OCI-M1 (cell line): ENCODE measurements at regions not wholly inside any gene's neighbourhood (a gene's known extent, or its start where the extent isn't known, plus 50 kb on each side); places are given as distances from the start of the nearest gene placed in this dataset.

ENCODE experiments used
- DNase-seq: peaks from one replicate; lab custom pipeline; 2025; lab: John Stamatoyannopoulos, UW

DNA sequence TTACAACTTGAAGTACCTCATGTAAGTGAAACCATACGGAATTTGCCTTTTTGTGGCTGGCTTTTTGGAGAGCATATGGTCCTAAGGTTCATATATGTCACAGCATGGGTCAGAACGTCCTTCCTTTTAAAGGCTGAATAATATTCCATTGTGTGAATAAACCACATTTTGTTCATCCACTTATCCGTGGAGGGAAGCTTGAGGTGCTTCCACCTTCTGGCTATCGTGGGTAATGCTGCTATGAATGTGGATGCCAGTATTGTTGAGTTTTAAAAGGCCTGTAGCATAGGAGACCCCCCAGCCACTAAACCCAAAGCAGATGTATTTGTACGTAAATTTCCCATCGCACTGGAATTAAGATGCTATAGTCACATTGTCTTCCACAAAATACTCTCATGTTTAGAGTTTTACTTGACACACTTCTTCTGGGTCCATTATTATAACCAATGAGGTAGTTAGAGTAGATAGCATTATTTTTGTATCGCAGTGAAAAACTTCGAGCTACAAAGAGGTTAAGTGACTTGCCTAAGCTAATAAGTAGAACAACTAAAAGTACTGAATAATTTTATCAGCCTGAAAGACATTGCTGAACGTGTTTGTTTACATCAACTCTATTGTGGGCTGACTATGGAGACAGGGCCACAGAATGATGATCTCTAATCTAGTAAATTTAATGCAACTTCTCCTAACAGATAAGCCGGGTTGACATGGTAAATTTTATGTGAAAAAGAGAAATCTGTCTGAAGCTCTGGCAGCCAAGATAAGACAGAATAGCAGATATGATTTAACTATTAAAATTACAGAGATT is 183.0 kb upstream of the CTBP2 start:
- DNase-seq = peak; percentile 41

DNA sequence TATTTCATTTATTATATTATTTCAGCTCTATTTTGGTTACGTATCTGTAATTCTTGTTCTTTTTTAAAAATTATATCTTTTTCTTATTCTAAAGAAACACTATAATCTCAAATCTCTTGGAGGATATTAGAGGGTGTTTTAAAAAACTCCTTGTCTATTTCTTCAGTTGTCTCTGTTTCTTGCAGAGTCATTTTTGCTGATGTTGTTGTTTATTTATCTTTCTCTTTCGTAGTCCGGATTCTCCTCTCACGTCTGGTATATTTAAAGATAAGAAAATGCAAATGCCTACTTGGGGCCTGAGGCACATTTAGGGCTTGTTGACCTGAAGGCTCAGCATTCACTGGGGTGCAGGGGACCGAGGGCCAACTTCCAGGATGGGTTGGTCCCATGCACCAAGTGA is 181.2 kb upstream of the CTBP2 start:
- DNase-seq = no peak

DNA sequence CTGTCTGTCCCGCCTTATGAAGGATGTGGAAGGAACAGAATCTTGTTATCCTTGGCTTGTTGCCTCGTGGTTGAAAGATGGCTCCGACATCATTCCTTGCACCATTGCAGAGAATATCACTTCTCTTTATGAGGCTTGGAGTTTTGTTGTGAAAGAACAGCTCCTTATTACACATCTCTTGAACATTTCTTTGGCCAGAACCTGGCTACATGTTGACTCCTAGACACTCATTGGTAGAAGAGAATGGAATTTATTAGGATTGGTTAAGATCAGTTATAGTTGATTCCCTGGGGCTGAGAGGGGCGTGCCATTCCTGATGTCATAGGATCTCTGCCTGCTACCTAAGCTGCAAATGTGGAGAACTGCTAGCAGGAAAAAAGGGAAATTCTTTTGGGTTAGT is 180.5 kb upstream of the CTBP2 start:
- no peak for DNase-seq

DNA sequence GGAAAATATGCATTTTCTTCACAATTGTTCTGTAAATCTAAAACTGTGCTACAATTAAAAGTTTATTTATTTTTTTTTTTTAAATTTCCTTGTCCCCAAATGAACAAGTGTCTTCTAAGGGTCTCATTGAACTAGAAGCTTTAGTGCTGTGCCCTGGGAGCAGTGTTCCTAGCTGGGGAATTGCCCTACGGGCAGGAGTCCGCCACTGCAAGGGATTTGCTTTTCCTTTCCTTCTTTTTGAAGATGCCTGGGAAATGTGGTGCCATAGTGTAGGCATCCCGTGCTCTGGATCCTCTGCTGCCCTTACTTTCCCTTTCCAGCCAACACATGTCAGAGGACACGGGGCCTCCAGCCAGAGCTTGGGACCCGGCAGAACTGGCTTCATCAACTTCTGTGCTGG is 177.1 kb upstream of the CTBP2 start:
- DNase-seq = no peak

DNA sequence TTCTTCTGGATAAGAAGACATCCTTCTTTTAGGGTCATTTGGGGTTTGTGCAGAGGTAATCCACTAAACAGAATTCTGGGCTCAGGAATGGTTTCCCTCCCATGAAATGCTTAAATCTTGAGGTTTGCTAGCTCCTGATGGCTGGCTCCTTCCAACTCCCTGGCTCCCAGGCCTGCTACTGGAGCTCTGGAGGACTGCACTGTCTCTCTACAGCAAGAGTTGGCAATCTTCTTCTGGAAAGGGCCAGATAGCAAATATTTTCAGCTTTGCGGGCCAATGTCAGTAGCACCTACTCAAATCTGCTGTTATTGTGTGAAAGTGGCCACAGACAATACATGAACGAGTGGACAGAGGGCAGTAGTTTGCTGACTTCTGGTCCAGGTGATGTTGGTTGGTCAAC is 174.2 kb upstream of the CTBP2 start:
- no peak for DNase-seq

DNA sequence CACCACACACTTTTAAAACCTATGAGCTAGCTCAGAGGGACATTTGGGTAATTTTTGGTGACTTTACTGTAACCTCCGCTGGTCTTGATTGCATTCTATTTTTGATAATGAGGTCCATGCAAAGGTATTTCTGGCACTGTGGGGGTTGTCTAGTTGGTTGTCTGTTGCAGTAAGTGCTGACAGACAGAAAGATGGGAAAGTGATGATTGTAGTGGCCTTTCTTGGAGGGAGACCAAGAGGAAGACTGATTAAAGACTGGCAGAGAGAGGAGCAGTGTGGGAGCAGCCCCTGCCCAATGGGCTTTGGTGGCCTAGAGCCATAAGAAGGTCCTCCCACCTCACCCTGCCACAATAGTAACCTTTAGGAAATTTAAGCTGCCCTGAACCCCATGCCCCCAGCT is 173.4 kb upstream of the CTBP2 start:
- no peak for DNase-seq

DNA sequence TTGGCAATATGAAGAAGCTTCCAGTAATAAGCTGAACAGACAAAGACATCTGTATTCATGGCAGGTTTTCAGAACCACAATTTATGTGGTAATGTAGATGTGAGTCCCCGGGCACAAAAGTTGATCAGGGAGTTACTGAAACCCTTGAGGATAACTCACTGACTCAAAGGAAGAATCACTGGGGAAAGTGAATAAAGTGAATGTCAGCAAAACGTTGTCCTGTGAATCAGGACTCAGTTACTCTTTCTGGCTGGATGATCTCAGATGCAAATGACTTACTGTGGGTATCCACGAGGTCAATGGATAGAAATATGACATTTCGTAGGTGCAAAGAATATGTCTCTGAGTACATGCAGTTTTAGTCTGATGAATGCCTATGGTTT is 172.8 kb upstream of the CTBP2 start:
- DNase-seq = no peak

DNA sequence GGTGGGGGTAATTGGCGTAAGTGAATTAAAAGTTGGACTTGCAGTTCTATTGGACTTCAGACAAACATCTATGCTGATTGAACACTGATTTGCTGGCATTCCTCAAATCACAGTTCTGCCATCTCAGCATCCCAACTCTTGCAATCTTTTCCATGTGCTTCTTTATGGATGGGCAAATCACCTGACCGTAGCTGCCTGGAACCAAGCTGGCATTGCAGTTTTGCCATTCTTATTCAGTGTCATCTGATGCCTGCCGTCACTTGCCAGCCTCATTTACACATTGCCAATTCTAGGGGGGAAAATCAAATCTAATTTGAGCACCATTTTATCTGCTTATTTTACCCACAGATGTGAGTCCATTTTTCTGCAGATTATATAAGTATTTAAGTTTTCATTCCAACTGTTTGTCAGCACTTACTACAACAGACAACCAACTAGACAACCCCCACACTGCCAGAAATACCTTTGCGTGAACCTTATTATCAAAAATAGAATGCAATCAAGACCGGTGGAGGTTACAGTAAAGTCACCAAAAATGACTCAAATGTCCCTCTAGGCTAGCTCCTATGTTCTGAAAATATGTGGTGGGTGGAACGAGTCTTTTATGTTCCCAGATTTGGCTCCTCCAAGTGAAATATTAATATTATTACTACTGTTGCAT is 172.3 kb upstream of the CTBP2 start:
- DNase-seq = no peak

DNA sequence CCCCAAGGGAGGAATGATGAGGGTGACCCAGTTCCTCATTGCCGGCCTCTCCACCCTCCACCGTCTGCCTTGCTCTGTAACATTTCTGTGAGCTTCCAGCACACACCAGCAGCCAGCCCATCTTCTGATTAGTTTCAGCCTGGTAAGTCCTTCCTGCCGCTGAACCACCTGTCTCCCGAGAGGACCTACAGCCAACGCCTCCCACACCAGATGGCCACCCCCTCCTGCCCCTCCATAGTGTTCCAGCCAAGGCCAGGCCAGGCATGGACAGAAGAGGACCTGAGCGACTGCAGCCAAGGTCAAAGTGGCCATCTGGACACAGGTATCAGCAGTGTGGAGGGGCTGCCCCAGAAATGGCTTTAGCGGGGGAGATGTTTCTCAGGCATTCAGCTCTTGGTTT is 170.7 kb upstream of the CTBP2 start:
- DNase-seq = no peak

DNA sequence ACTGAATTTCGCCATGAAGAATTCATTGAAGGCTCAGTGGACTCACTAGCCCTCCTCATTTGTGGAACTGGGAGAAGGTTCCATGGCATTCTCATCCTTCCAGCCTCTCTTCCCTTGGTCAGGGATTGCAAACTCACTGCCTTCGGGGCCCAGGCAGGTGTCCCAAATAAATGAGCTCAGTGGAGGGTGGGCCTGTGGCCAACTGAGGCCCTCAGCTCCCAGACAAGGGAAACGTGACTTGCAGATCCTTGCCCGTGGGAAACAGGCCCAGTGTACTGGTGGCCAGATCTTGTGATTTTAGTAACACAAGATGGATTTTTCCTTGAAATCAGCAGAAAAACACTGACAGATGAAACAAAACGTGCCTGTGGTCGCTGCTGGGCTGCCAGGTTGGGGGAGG is 168.7 kb upstream of the CTBP2 start:
- DNase-seq = no peak

DNA sequence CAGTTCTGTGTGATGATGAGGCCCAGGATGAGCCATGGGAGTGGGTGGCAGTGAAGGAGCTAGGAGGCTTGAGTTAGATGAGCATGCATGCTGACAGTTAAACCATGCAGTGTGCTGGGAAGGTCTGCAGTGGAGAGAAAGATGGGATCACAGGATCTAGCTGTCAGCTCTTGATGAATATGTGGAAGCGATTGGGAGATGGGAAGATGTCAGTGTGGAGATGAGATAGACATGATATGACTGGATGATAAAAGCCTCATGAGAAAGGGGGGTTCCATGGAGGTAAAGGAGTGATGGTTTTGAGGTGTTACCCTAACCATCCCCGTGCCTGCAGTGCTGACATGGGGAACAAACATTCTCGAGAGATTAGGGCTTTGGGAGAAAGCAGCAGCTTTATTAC is 165.0 kb upstream of the CTBP2 start:
- DNase-seq = no peak

DNA sequence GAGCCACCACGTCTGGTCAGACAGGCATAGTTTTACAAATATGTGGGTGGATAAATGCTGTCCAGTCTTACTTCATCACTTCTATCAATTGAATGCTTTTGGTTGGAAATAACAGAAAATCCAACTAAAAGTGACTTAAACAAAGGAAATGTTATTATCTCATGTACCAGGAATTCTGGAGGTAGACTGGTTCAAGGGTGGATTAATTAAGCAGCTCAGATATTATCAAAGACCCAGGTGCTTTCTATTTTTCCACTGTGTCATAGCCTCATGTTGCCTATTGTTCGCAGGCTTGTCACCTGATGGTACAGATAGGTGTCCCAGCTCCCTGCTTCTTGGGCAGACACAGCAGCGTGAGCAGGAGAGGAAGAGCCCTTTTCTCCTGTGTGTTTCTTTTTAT is 156.1 kb upstream of the CTBP2 start:
- no peak for DNase-seq

DNA sequence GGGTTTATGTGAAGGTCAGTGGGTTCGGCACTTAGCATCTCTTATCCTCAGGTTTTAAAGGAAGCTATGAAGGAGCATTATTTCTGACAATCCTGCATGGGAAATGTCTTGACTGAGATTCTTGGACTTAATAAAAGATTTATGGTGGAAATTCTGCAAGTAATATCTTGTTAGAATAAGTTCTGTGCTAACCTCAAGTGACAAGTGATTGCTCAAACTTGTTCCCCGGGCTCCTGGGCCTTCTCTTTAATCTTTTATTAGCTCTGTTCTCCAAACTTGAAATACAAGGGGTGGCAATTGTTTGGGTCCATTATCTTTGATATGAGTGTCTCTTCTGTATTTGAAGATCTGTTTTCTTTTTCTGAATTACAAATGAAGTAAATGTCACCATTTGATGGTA is 140.6 kb upstream of the CTBP2 start:
- no peak for DNase-seq

DNA sequence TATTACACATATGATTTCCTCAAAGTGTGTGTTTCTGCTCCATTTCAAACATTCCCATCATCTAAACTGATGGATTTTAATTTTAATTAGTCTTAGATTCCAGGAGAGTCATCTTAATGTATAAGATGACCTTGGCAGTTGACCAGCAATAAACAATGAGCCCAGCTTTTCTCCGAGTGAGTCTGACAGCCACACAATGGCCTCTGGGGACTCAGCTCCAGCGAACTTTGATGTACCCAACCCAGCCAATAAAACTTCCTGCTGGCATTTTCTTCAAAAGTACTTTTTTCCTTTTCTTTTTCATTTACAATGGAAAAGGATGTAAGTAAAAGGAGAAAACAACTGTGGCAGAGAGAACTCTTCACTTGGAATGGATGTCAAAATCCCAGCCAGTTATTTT is 139.1 kb upstream of the CTBP2 start:
- DNase-seq = no peak

DNA sequence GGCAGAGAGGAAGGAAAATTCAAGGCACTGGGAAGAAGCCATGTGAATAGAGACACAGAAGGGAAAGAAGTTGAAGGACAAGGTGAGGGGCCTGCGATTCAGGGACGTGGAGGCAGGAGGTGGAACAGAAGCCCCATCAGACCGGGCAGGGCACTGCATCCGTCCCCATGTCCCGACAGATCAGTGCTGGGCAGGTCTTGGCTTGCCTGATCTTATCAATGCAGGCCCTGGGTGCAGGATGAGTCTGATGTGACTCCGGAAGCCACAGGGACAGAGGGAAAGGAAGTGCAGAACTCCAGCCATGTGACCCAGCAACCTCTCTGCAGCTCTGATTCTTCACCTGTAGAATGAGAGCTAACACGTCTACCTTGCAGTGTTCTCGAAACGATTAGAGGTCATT is 136.2 kb upstream of the CTBP2 start:
- DNase-seq = no peak

DNA sequence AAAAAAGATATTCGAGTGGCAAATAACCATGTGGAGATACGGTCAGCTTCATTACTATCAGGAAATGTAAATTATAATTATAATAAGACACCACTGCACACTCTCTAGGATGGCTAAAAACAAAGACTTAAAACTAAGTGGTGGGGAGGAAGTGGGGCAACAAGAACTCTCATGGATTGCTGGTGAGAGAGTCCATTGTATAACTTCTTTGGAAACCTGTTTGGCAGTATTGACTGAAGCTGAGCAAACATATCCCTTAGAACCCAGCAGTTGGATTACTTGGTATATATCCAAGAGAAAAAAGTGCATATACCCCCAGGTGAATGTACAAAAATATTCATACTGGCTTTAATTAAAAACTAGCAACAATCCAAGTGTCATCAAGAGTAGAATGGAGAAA is 133.7 kb upstream of the CTBP2 start:
- DNase-seq = no peak

DNA sequence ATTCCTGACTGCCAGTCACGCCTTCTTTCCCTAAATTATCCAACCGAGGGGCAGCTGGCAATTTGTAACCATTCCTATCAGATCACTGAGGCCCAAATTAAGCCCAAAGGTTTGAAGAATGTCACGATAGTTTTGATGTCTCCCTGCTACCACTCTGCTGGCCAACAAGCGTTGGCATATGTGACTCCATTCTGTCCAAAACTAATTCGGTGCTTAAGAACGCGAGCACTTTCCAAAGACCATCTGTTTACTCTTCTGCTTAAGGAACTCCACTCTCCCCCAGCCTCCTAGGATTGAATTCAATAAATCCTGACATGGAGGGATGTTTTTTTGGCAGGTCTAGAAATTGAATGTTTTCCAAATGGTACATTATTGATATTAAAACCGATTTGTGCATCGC is 131.5 kb upstream of the CTBP2 start:
- no peak for DNase-seq

DNA sequence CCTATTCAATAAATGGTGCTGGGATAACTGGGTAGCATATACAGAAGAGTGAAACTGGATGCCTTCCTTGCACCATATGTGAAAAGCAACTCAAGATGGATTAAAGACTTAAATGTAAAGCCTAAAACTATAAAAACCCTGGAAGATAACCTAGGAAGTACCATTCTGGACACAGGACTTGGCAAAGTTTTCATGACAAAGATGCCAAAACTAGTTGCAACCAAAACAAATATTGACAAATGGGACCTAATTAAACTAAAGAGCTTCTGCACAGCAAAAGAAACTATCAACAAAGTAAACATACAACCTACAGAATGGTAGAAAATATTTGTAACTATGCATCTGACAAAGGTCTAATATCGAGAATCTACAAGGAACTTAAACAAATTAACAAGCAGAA is 129.1 kb upstream of the CTBP2 start:
- DNase-seq = no peak

DNA sequence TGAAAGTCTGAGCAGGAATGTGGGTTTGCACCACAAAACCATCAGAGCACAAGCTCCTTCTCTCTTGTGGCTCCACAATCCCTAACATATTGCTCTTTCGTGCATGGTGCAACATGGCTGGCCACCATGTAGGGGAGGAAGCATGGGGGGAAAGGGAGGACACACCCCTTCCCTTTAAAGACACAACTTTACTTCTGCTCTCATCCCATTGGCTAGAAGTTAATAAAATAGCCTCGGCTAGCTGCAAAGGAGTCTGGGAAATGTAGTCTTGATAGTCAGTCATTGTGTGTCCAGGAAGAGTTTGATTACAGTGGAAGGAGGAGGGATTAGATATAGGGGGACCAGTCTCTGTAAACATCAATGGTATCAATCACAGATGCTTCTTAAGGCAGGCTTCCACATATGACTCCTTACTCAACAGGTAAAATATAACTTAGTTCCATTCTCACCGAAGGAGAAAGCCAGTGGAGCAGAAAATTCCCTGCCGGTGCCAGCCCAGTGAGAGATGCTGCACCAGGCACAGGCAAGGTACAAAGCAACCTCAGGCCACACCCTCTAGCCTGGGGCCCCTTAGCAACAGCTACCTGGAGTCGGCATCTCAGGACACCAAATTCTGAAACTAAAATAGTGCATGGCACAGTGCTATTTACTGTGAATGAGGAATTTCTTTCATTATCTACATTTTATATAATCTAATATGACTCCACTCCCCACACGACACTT is 124.7 kb upstream of the CTBP2 start:
- DNase-seq = peak; percentile 74

DNA sequence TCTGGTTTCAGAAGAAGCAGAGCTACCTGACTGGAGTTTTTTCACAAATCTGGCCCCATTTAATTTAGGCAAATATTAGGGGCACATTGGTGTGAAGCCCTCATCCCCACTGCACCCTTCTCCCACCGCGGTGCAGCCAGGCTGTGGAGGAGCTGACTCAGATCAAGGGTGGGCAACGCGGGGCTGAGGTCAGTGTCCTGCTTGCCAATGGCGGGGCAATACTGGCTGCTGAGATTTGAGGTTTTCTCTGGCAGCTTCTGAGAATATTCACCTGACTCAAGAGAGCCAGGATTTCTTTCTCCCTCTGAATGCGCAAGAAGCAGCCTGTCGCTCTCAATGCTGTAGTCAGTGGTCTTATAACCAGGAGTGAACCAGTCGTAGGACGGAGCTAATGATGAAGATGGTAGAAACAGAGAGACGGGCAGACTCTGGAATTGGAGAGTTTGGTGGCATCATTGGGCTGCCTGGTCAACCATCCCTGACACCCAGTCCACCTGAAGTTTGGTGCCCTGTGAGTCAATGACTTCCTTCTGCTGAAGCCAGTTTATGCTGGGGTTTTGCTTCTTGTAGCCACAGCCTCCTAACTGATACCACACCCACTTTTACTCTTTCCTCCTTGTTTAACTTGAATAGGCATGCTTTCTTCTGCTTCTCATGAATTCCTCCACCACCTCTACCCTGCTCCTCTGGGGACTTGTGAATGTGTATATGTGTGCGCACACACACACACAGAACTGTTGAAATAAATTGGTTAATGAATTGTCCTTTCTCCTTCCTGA is 123.7 kb upstream of the CTBP2 start:
- DNase-seq = no peak

DNA sequence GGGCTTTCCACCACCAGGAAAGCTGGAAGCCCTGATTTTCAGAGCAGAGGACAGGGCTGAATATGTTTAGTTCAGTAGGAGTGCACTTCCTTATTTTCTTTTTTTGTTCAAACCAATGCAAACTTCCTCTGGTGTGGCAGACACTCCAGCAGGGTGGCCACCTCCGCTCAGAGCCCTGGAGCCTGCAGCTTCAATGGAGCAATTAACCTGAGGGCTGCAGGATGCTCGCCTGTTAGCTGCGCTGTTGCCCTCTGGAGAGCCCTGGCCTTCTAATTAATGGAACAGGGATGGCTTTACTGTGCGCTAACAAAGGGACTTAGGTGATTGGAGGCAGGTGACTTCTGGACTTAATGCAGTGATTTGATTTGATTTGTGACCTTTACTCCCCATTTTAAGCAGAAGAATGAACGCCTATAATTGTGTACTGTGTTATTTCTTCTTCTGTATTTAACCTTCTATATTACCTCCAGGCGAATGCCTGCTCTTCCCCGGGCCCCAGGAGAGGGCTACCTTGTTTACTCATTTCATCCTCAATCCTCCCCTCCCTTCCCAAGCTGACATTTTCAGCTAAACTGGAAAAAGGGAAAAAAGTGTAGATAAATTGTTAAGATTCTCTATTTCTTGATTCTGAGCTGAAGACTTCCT is 123.0 kb upstream of the CTBP2 start:
- DNase-seq = peak; percentile 9

DNA sequence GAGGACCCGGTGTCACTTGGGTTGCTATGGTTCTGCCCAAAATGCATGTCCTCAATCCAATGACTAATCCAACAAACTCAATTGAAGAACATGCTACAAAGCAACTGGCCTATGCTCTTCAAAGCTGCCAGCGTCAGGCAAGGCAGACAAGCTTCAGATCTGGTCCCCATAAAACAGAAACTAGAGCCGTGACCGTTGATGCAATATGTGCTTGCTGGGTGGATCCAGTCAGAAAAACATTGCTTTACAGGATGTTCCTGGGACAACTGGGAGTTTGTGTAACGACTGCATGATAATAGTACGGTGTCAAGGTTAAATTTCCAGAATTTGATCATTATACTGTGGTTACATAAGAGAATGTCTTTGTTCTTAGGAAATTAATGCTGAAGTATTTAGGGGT is 120.7 kb upstream of the CTBP2 start:
- DNase-seq = no peak
